SK-N-SH (cell line): ENCODE measurements at regions not wholly inside any gene's neighbourhood (a gene's known extent, or its start where the extent isn't known, plus 50 kb on each side); places are given as distances from the start of the nearest gene placed in this dataset.

ENCODE experiments used
- CTCF ChIA-PET: fragments of 300-600, 350-600 bp; formaldehyde crosslinking; extraction: SDS; loops from one replicate; lab custom pipeline; 2021; lab: Yijun Ruan, JAX
- POLR2A ChIA-PET: fragments of 350-600 bp; sonication (Branson Sonifier 250); formaldehyde crosslinking; extraction: SDS; loops from one replicate; lab custom pipeline; 2020; ENCODE audit warnings: antibody characterized with exemption, inconsistent platforms; lab: Yijun Ruan, JAX
- DNase-seq: peaks from one replicate; pipeline ENCODE4 v3.0.0; 2012
- H2AFZ ChIP-seq: fragments of 200-600 bp; sonication (generic); 2 replicates; pipeline ENCODE4 v1.8.1; 2016; ENCODE audit warnings: antibody characterized with exemption, mild to moderate bottlenecking, low read depth
- H3F3A ChIP-seq: fragments of 200-600 bp; sonication (generic); replicated peaks from 2 replicates; pipeline ENCODE3; 2016; ENCODE audit warnings: antibody characterized with exemption, mild to moderate bottlenecking; ENCODE audit not compliant: insufficient read depth
- H3K27ac ChIP-seq, 2 experiments: fragments of 200-500 bp in 1 of 2; fragments of 200-600 bp in 1 of 2; sonication (Bioruptor generic) in 1 of 2; sonication (generic), shearing (Covaris generic) in 1 of 2; 2 replicates each; pipeline versions ENCODE4 v1.5.1 to v1.6.1; 2014 to 2016; ENCODE audit warnings: low read depth in 2 of 2, inconsistent platforms in 1 of 2, low read length in 1 of 2, mild to moderate bottlenecking in 1 of 2, mixed read lengths in 1 of 2
- H3K27me3 ChIP-seq: fragments of 200-600 bp; sonication (generic), shearing (Covaris generic); 2 replicates; pipeline ENCODE4 v1.6.1; 2016; ENCODE audit warnings: mixed run types; ENCODE audit not compliant: insufficient read depth
- H3K36me3 ChIP-seq, 2 experiments: fragments of 200-500 bp in 1 of 2; fragments of 200-600 bp in 1 of 2; sonication (Bioruptor generic) in 1 of 2; sonication (generic) in 1 of 2; replicated peaks in 1 of 2; 2 replicates each; pipeline versions ENCODE3 to v1.5.1; 2014 to 2016; ENCODE audit warnings: low read length in 1 of 2, mild to moderate bottlenecking in 1 of 2; ENCODE audit not compliant: insufficient read depth in 2 of 2, control insufficient read depth in 1 of 2
- H3K4me1 ChIP-seq, 2 experiments: fragments of 200-500 bp in 1 of 2; fragments of 200-600 bp in 1 of 2; sonication (Bioruptor generic) in 1 of 2; sonication (generic), shearing (Covaris generic) in 1 of 2; 2 replicates each; pipeline versions ENCODE4 v1.5.1 to v1.6.1; 2014 to 2016; ENCODE audit warnings: low read depth in 1 of 2, low read length in 1 of 2, mixed run types in 1 of 2; ENCODE audit not compliant: insufficient read depth in 2 of 2, control insufficient read depth in 1 of 2
- H3K4me2 ChIP-seq: fragments of 200-600 bp; sonication (generic), shearing (Covaris generic); 2 replicates; pipeline ENCODE4 v1.6.1; 2017; ENCODE audit warnings: mixed run types
- H3K4me3 ChIP-seq, 2 experiments: fragments of 200-500 bp in 1 of 2; fragments of 200-600 bp in 1 of 2; sonication (Bioruptor generic) in 1 of 2; sonication (generic), shearing (Covaris generic) in 1 of 2; 2 replicates each; pipeline versions ENCODE4 v1.5.1 to v1.8.1; 2014 to 2016; ENCODE audit warnings: low read depth in 2 of 2, inconsistent platforms in 1 of 2, low read length in 1 of 2, mild to moderate bottlenecking in 1 of 2, mixed read lengths in 1 of 2, moderate library complexity in 1 of 2
- H3K79me2 ChIP-seq: fragments of 200-600 bp; sonication (generic); 2 replicates; pipeline ENCODE4 v1.8.1; 2017; ENCODE audit warnings: mild to moderate bottlenecking; ENCODE audit not compliant: insufficient read depth
- H3K9ac ChIP-seq: fragments of 200-600 bp; sonication (generic); 2 replicates; pipeline ENCODE4 v1.6.1; 2017; ENCODE audit warnings: mixed run types
- H3K9me2 ChIP-seq: fragments of 200-600 bp; sonication (generic); 2 replicates; pipeline ENCODE4 v1.6.1; 2017; ENCODE audit warnings: mixed run types
- H3K9me3 ChIP-seq: fragments of 200-600 bp; sonication (generic); 2 replicates; pipeline ENCODE4 v1.6.1; 2017; ENCODE audit warnings: mixed run types, mild to moderate bottlenecking, moderate library complexity
- H4K20me1 ChIP-seq: fragments of 200-600 bp; sonication (generic); 2 replicates; pipeline ENCODE4 v1.6.1; 2017; ENCODE audit warnings: mild to moderate bottlenecking, mixed run types; ENCODE audit not compliant: insufficient read depth
- CHD2 ChIP-seq: fragments of 150-350 bp; IDR thresholded peaks from 2 replicates; pipeline ENCODE4 v1.6.1; 2018; ENCODE audit warnings: low read length; ENCODE audit not compliant: partially characterized antibody
- MXI1 ChIP-seq: IDR thresholded peaks from 2 replicates; pipeline ENCODE4 v1.6.1; 2012; ENCODE audit warnings: mild to moderate bottlenecking, low read depth, low read length, improper control_type of control experiment
- POLR2AphosphoS5 ChIP-seq: IDR thresholded peaks from 2 replicates; pipeline ENCODE4 v1.6.1; 2012; ENCODE audit warnings: low read depth, low read length
- RXRA ChIP-seq: IDR thresholded peaks from 2 replicates; pipeline ENCODE4 v1.4.0; 2012; ENCODE audit warnings: low read depth, mild to moderate bottlenecking, borderline replicate concordance
- SMC3 ChIP-seq: IDR thresholded peaks from 2 replicates; pipeline ENCODE4 v1.6.1; 2012; ENCODE audit warnings: low read depth, low read length, improper control_type of control experiment
- TAF1 ChIP-seq: IDR thresholded peaks from 2 replicates; pipeline ENCODE4 v1.6.1; 2012; ENCODE audit warnings: low read depth, mild to moderate bottlenecking, low read length, moderate library complexity, borderline replicate concordance
- TCF12 ChIP-seq: IDR thresholded peaks from 2 replicates; pipeline ENCODE4 v1.4.0; 2012
- TEAD4 ChIP-seq: IDR thresholded peaks from 2 replicates; pipeline ENCODE4 v1.4.0; 2012; ENCODE audit warnings: mild to moderate bottlenecking, borderline replicate concordance; ENCODE audit not compliant: insufficient read depth
- WGBS: methylation state at CpG from one replicate; pipeline ENCODE4 v1.1.6; 2017; ENCODE audit warnings: low lambda C conversion rate; 5-methylcytosine and 5-hydroxymethylcytosine counted together
- TF ChIP-seq, protein P1 (sequence below): IDR thresholded peaks from 2 replicates; pipeline ENCODE4 v1.6.1; 2012; ENCODE audit warnings: mild to moderate bottlenecking, low read depth, low read length, moderate library complexity
- TF ChIP-seq, protein P2 (sequence below): fragments of 200-600 bp; sonication (generic); IDR thresholded peaks from 2 replicates; pipeline ENCODE4 v1.6.1; 2017; ENCODE audit warnings: antibody characterized with exemption, mild to moderate bottlenecking, moderate library complexity
- TF ChIP-seq, protein P3 (sequence below): IDR thresholded peaks from 2 replicates; pipeline ENCODE4 v1.4.0; 2012; ENCODE audit warnings: low read depth, borderline replicate concordance

DNA sequence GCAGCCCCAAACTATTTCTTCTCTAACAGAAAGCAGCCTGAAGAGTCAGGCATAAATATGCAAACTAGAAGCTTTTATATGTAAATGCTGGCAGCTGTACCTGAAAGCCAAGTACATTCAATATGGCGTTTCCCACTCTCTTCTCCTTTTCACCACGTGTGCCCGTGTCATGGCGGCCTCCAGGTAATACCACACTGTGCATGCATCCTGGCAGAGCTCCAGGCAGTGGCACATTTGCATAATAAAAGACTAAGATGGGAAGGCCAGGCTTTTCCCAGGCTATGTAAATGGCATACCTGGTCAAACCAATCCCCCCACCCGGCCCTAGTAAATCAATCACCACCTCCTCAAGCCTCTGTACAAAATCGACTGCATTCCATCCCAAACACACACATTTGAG is 120.6 kb downstream of the MMUT start (continued):
- TF ChIP-seq, protein P1, sequence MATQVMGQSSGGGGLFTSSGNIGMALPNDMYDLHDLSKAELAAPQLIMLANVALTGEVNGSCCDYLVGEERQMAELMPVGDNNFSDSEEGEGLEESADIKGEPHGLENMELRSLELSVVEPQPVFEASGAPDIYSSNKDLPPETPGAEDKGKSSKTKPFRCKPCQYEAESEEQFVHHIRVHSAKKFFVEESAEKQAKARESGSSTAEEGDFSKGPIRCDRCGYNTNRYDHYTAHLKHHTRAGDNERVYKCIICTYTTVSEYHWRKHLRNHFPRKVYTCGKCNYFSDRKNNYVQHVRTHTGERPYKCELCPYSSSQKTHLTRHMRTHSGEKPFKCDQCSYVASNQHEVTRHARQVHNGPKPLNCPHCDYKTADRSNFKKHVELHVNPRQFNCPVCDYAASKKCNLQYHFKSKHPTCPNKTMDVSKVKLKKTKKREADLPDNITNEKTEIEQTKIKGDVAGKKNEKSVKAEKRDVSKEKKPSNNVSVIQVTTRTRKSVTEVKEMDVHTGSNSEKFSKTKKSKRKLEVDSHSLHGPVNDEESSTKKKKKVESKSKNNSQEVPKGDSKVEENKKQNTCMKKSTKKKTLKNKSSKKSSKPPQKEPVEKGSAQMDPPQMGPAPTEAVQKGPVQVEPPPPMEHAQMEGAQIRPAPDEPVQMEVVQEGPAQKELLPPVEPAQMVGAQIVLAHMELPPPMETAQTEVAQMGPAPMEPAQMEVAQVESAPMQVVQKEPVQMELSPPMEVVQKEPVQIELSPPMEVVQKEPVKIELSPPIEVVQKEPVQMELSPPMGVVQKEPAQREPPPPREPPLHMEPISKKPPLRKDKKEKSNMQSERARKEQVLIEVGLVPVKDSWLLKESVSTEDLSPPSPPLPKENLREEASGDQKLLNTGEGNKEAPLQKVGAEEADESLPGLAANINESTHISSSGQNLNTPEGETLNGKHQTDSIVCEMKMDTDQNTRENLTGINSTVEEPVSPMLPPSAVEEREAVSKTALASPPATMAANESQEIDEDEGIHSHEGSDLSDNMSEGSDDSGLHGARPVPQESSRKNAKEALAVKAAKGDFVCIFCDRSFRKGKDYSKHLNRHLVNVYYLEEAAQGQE: no peak
- TF ChIP-seq TCF12: no peak
- TF ChIP-seq, protein P2, sequence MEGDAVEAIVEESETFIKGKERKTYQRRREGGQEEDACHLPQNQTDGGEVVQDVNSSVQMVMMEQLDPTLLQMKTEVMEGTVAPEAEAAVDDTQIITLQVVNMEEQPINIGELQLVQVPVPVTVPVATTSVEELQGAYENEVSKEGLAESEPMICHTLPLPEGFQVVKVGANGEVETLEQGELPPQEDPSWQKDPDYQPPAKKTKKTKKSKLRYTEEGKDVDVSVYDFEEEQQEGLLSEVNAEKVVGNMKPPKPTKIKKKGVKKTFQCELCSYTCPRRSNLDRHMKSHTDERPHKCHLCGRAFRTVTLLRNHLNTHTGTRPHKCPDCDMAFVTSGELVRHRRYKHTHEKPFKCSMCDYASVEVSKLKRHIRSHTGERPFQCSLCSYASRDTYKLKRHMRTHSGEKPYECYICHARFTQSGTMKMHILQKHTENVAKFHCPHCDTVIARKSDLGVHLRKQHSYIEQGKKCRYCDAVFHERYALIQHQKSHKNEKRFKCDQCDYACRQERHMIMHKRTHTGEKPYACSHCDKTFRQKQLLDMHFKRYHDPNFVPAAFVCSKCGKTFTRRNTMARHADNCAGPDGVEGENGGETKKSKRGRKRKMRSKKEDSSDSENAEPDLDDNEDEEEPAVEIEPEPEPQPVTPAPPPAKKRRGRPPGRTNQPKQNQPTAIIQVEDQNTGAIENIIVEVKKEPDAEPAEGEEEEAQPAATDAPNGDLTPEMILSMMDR: no peak
- TF ChIP-seq RXRA: no peak
- TF ChIP-seq CHD2: no peak
- TF ChIP-seq TEAD4: no peak
- TF ChIP-seq, all 33 proteins: peak for 0

DNA sequence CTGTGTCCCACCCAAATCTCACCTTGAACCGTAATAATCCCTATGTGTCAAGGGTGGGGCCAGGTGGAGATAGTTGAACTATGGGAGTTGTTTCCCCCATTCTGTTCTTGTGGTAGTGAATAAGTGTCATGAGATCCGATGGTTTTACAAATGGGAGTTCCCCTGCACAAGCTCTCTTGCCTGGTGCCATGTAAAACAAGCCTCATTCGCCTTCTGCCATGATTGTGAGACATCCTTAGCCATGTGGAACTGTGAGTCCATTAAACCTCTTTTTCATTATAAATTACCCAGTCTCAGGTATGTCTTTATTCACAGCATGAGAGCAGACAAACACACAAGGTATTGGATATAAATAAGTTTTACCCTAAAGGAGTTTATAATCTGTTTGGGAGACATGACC is 121.2 kb downstream of the MMUT start:
- POLR2A ChIA-PET: no interaction called here
- Histone ChIP-seq H3K36me3 (no peaks in the 10 kb centered on the region), H3K4me1 (no peaks in the 10 kb centered on the region), H3K9ac (no peak overlapping the region), H3F3A (no peaks in the 10 kb centered on the region), H3K4me2 (no peak overlapping the region), H3K27me3 (no peaks in the 10 kb centered on the region), H4K20me1 (no peaks in the 10 kb centered on the region), H3K9me3 (no peaks in the 10 kb centered on the region), H3K9me2 (no peaks in the 10 kb centered on the region), H3K27ac (no peak overlapping the region), H2AFZ (no peak overlapping the region), H3K79me2 (no peaks in the 10 kb centered on the region), H3K4me3 (no peak overlapping the region)
- CTCF ChIA-PET: no interaction called here
- DNase-seq: no peak
- no peak for TF ChIP-seq POLR2AphosphoS5
- TF ChIP-seq, protein P3, sequence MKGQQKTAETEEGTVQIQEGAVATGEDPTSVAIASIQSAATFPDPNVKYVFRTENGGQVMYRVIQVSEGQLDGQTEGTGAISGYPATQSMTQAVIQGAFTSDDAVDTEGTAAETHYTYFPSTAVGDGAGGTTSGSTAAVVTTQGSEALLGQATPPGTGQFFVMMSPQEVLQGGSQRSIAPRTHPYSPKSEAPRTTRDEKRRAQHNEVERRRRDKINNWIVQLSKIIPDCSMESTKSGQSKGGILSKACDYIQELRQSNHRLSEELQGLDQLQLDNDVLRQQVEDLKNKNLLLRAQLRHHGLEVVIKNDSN: no peak
- TF ChIP-seq TAF1: no peak
- TF ChIP-seq TEAD4: no peak
- TF ChIP-seq SMC3: no peak
- TF ChIP-seq MXI1: no peak
- WGBS: 32% methylated on average over 3 of the region's 3 CpGs
